Myocyte (in vitro differentiated cells): ENCODE measurements at regions not wholly inside any gene's neighbourhood (a gene's known extent, or its start where the extent isn't known, plus 50 kb on each side); places are given as distances from the start of the nearest gene placed in this dataset.
"Not testable (repeated sequence)": the region's sequence is repeated elsewhere in the genome, so short reads cannot be mapped to it uniquely, and the experiment has no call there.

Experiments used
- DNase-seq: peaks from one replicate; pipeline ENCODE4 v3.0.0-alpha.2; 2012; ENCODE audit warnings: low read depth

- no peak for DNase-seq
These were observed 146.8 kb upstream of the TMPRSS15 start for GRCh38 chr21:18550361-18550760.

- no peak for DNase-seq
These were observed 150.2 kb upstream of the TMPRSS15 start for GRCh38 chr21:18553786-18554185.

- DNase-seq: not testable (repeated sequence)
These were observed 164.2 kb upstream of the TMPRSS15 start for GRCh38 chr21:18567770-18568169.

GRCh38 chr21:18588001-18588662 is 184.5 kb upstream of the TMPRSS15 start:
- DNase-seq: no peak

- no peak for DNase-seq
These were observed 197.6 kb upstream of the TMPRSS15 start for GRCh38 chr21:18601146-18601545.

- no peak for DNase-seq
These were observed 199.1 kb upstream of the TMPRSS15 start for GRCh38 chr21:18602711-18603110.

- no peak for DNase-seq
These were observed 199.7 kb upstream of the TMPRSS15 start for GRCh38 chr21:18603261-18603660.

GRCh38 chr21:18603980-18604379 is 200.4 kb upstream of the TMPRSS15 start:
- DNase-seq: no peak

GRCh38 chr21:18608226-18608625 is 204.6 kb upstream of the TMPRSS15 start:
- no peak for DNase-seq

GRCh38 chr21:18614303-18614702 is 210.7 kb upstream of the TMPRSS15 start:
- DNase-seq: no peak

GRCh38 chr21:18617291-18617690 is 213.7 kb upstream of the TMPRSS15 start:
- no peak for DNase-seq

- DNase-seq: no peak
These were observed 216.9 kb upstream of the TMPRSS15 start for GRCh38 chr21:18620436-18620835.

- DNase-seq: no peak
These were observed 218.8 kb upstream of the TMPRSS15 start for GRCh38 chr21:18622383-18622782.

- peak; percentile 1 for DNase-seq
These were observed 226.9 kb upstream of the TMPRSS15 start for GRCh38 chr21:18630446-18630845.

- no peak for DNase-seq
These were observed 233.3 kb upstream of the TMPRSS15 start for GRCh38 chr21:18636897-18637296.

GRCh38 chr21:18646116-18646515 is 242.5 kb upstream of the TMPRSS15 start:
- no peak for DNase-seq

- no peak for DNase-seq
These were observed 252.3 kb upstream of the TMPRSS15 start for GRCh38 chr21:18655931-18656330.

GRCh38 chr21:18661842-18662241 is 258.3 kb upstream of the TMPRSS15 start:
- DNase-seq: no peak

GRCh38 chr21:18663663-18664062 is 260.1 kb upstream of the TMPRSS15 start:
- no peak for DNase-seq

GRCh38 chr21:18666725-18667124 is 263.1 kb upstream of the TMPRSS15 start:
- no peak for DNase-seq

GRCh38 chr21:18673789-18674188 is 270.2 kb upstream of the TMPRSS15 start:
- DNase-seq: no peak

- no peak for DNase-seq
These were observed 274.0 kb upstream of the TMPRSS15 start for GRCh38 chr21:18677632-18678031.

GRCh38 chr21:18705971-18706370 is 302.4 kb upstream of the TMPRSS15 start:
- no peak for DNase-seq

GRCh38 chr21:18711662-18712061 is 308.1 kb upstream of the TMPRSS15 start:
- no peak for DNase-seq
